ENCODE measurements at regions not wholly inside any gene's neighbourhood (a gene's known extent, or its start where the extent isn't known, plus 50 kb on each side); places are given as distances from the start of the nearest gene placed in this dataset.

DNA sequence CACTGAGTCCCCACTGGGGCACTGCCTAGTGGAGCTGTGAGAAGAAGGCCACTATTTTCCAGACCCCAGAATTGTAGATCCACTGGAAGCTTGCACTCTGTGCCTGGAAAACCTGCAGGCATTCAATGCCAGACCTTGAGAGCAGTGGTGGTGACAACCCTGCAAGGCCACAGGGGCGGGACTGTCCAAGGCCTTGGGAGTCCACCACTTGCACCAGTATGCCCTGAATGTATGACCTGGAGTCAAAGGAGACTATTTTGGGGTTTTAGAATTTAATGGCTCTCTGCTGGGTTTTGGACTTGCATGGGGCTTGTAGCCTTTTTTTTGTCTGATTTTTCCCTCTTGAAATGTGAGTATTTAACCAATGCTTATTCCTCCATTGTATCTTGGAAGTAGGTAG is 145.8 kb downstream of the MSN start:
- Histone ChIP-seq H4K20me1 (replicated peaks in 1 of 2; ENCODE audit: control insufficient read depth in 1 of 2, insufficient read depth in 2 of 2, low read length in 2 of 2) (no peaks in the 10 kb centered on the region), H3K4me2 (ENCODE audit: insufficient read depth in 1 of 2, low read depth in 2 of 2, low read length in 2 of 2) (no peak overlapping the region), H3K9me3 (ENCODE audit: insufficient read depth in 2 of 2, low read depth in 1 of 2, low read length in 1 of 2) (peaks cover 0 to 17% of the 10 kb centered on the region in 2 experiments; a peak in 2 of 4 replicates), H3K9ac (replicated peaks in 1 of 4; ENCODE audit: extremely low read depth in 1 of 4, low read depth in 3 of 4, low read length in 3 of 4) (no peak overlapping the region), H2BK12ac (ENCODE audit: low read depth, low read length) (no peak overlapping the region), H3K79me2 (ENCODE audit: control insufficient read depth in 1 of 2, insufficient read depth in 2 of 2, low read length in 2 of 2) (no peaks in the 10 kb centered on the region), H2AFZ (ENCODE audit: low read length) (no peak overlapping the region), H2AK5ac (ENCODE audit: low read depth, low read length) (no peak overlapping the region), H3K79me1 (ENCODE audit: low read depth, low read length) (no peaks in the 10 kb centered on the region), H4K91ac (replicated peaks; ENCODE audit: insufficient read length, low read length) (no peak overlapping the region), H3K4me3 (ENCODE audit: extremely low read depth in 1 of 4, insufficient read depth in 2 of 4, low read depth in 3 of 4, low read length in 4 of 4) (no peak overlapping the region), H3K27ac (ENCODE audit: low read depth, low read length) (no peak overlapping the region), H3K56ac (replicated peaks; ENCODE audit: insufficient read length, low read depth, low read length) (no peak overlapping the region), H3K36me3 (ENCODE audit: control insufficient read depth in 2 of 4, insufficient read depth in 4 of 4, low read length in 3 of 4) (no peaks in the 10 kb centered on the region), H4K5ac (ENCODE audit: insufficient read length, low read depth, low read length) (no peak overlapping the region), H3K27me3 (replicated peaks in 1 of 4; ENCODE audit: control insufficient read depth in 3 of 4, extremely low read depth in 1 of 4, insufficient read depth in 3 of 4, low read length in 3 of 4) (no peaks in the 10 kb centered on the region), H2BK120ac (replicated peaks; ENCODE audit: low read depth, low read length) (no peak overlapping the region), H2BK15ac (ENCODE audit: low read length) (no peak overlapping the region), H4K8ac (ENCODE audit: extremely low read depth, insufficient read depth, low read length) (no peak overlapping the region), H3K4me1 (replicated peaks in 1 of 4; ENCODE audit: control insufficient read depth in 3 of 4, insufficient read depth in 4 of 4, low read length in 3 of 4) (no peaks in the 10 kb centered on the region), H3K23ac (ENCODE audit: insufficient read length) (no peak overlapping the region), H2BK20ac (ENCODE audit: low read length) (no peak overlapping the region), H3K4ac (replicated peaks; ENCODE audit: insufficient read length, low read depth, low read length) (no peak overlapping the region), H3K23me2 (ENCODE audit: low read depth, low read length) (no peaks in the 10 kb centered on the region), H3K14ac (ENCODE audit: insufficient read length) (no peak overlapping the region), H2BK5ac (ENCODE audit: low read depth, low read length) (no peak overlapping the region), H3K18ac (ENCODE audit: extremely low read depth, low read length) (no peak overlapping the region)
- ChIA-PET POLR2A (ENCODE audit: partially characterized antibody) (no interaction called here), CTCF (ENCODE audit: partially characterized antibody) (interaction anchor here (0.5 kb wide), 1 partner anchor 8 kb away, joined by 3 read pairs; no protein-coding TSS in a partner anchor)
- WGBS, 2 experiments (ENCODE audit: extremely low coverage in 1 of 2, insufficient coverage in 1 of 2, insufficient read length in 1 of 2, insufficient replicate concordance in 2 of 2, low coverage in 1 of 2, low lambda C conversion rate in 2 of 2, missing lambda C conversion rate in 1 of 2), result 50% methylated on average over 1 of the region's 1 CpG; no CpG with 5 or more reads in 1 of the 2 experiments
- FAIRE-seq (no peak), DNase-seq (ENCODE audit: low read depth in 1 of 2, low spot score in 2 of 2) (no peak)
- TF ChIP-seq HDAC6 (IDR thresholded peaks at IDR 0.05; ENCODE audit: low read depth, low read length) (no peak), BCL11A (IDR thresholded peaks at IDR 0.05; ENCODE audit: low read depth in 2 of 2, low read length in 2 of 2) (no peak), POLR2AphosphoS5 (IDR thresholded peaks at IDR 0.05; ENCODE audit: low read depth, low read length) (no peak), KDM4A (IDR thresholded peaks at IDR 0.05; ENCODE audit: low read depth, low read length, severe bottlenecking) (no peak), CBX5 (IDR thresholded peaks at IDR 0.05; ENCODE audit: low read depth, low read length) (no peak), BACH1 (IDR thresholded peaks at IDR 0.05; ENCODE audit: low read length) (no peak), EGR1 (IDR thresholded peaks at IDR 0.05; ENCODE audit: borderline replicate concordance, low read depth, low read length) (no peak), RBBP5 (IDR thresholded peaks at IDR 0.05; ENCODE audit: borderline replicate concordance, low read depth, low read length) (no peak), EP300 (IDR thresholded peaks at IDR 0.05; ENCODE audit: borderline replicate concordance in 1 of 2, low read depth in 2 of 2, low read length in 2 of 2) (no peak), TBP (IDR thresholded peaks at IDR 0.05; ENCODE audit: low read depth, low read length) (no peak), TAF1 (IDR thresholded peaks at IDR 0.05; ENCODE audit: low read depth, low read length) (no peak), JUND (IDR thresholded peaks at IDR 0.05; ENCODE audit: low read length) (no peak), SP2 (IDR thresholded peaks at IDR 0.05; ENCODE audit: low read length) (no peak)
- TF ChIP-seq, protein P1, sequence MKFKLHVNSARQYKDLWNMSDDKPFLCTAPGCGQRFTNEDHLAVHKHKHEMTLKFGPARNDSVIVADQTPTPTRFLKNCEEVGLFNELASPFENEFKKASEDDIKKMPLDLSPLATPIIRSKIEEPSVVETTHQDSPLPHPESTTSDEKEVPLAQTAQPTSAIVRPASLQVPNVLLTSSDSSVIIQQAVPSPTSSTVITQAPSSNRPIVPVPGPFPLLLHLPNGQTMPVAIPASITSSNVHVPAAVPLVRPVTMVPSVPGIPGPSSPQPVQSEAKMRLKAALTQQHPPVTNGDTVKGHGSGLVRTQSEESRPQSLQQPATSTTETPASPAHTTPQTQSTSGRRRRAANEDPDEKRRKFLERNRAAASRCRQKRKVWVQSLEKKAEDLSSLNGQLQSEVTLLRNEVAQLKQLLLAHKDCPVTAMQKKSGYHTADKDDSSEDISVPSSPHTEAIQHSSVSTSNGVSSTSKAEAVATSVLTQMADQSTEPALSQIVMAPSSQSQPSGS (IDR thresholded peaks at IDR 0.05; ENCODE audit: low read length), result no peak

All from H1 (cell line).